ENCODE measurements at regions not wholly inside any gene's neighbourhood (a gene's known extent, or its start where the extent isn't known, plus 50 kb on each side); places are given as distances from the start of the nearest gene placed in this dataset.

GRCh38 chr2:237167934-237168333, 82.2 kb downstream of the COPS8 start:
- TF ChIP-seq CTCF (IDR thresholded peaks at IDR 0.05): no peak
- intact Hi-C loops (cut with micrococcal nuclease): no loop called here
- peaks cover 8% of the 10 kb centered on the region for H3K9me3 Mint-ChIP-seq
- H3K27ac Mint-ChIP-seq: no peak overlapping the region
- CTCF ChIA-PET: interaction anchor here (1.3 kb wide), 1 partner anchor 307 kb away, joined by 4 read pairs; no protein-coding TSS in a partner anchor
- ATAC-seq (no peak), DNase-seq (no peak)
- H3K4me1 Mint-ChIP-seq (ENCODE audit: low read depth): peaks cover 1% of the 10 kb centered on the region
- peaks cover 21% of the 10 kb centered on the region for H3K27me3 Mint-ChIP-seq
- no peaks in the 10 kb centered on the region for H3K36me3 Mint-ChIP-seq (ENCODE audit: low read depth)
- POLR2A ChIA-PET: no interaction called here
- no peak overlapping the region for H3K4me3 Mint-ChIP-seq

GRCh38 chr2:237170020-237170419, 84.3 kb downstream of the COPS8 start:
- H3K4me1 Mint-ChIP-seq (ENCODE audit: low read depth): no peaks in the 10 kb centered on the region
- CTCF ChIA-PET: no interaction called here
- POLR2A ChIA-PET: interaction anchor here (0.6 kb wide), 1 partner anchor 200 kb away, joined by 3 read pairs; no protein-coding TSS in a partner anchor
- no peak for TF ChIP-seq CTCF (IDR thresholded peaks at IDR 0.05)
- no peaks in the 10 kb centered on the region for H3K36me3 Mint-ChIP-seq (ENCODE audit: low read depth)
- H3K9me3 Mint-ChIP-seq: peaks cover 11% of the 10 kb centered on the region
- no peak overlapping the region for H3K27ac Mint-ChIP-seq
- no peak overlapping the region for H3K4me3 Mint-ChIP-seq
- no peak for ATAC-seq
- intact Hi-C loops (cut with micrococcal nuclease): no loop called here
- peaks cover 24% of the 10 kb centered on the region for H3K27me3 Mint-ChIP-seq
- no peak for DNase-seq

- Mint-ChIP-seq H3K27me3 (peaks cover 29% of the 10 kb centered on the region), H3K36me3 (ENCODE audit: low read depth) (no peaks in the 10 kb centered on the region), H3K4me1 (ENCODE audit: low read depth) (no peaks in the 10 kb centered on the region), H3K9me3 (peaks cover 11% of the 10 kb centered on the region), H3K4me3 (no peak overlapping the region), H3K27ac (no peak overlapping the region)
- no peak for TF ChIP-seq CTCF (IDR thresholded peaks at IDR 0.05)
- DNase-seq: no peak
- ChIA-PET POLR2A (no interaction called here), CTCF (no interaction called here)
- intact Hi-C loops (cut with micrococcal nuclease): no loop called here
- no peak for ATAC-seq
Observed at GRCh38 chr2:237171396-237171795, 85.7 kb downstream of the COPS8 start.

GRCh38 chr2:237171881-237172280, 86.2 kb downstream of the COPS8 start:
- no peak for ATAC-seq
- H3K4me3 Mint-ChIP-seq: no peak overlapping the region
- no peak for DNase-seq

GRCh38 chr2:237177052-237177451, 91.4 kb downstream of the COPS8 start:
- no peak for DNase-seq
- Mint-ChIP-seq H3K4me3 (no peak overlapping the region), H3K27ac (no peak overlapping the region), H3K36me3 (ENCODE audit: low read depth) (no peaks in the 10 kb centered on the region), H3K9me3 (peaks cover 3% of the 10 kb centered on the region), H3K27me3 (peaks cover 31% of the 10 kb centered on the region), H3K4me1 (ENCODE audit: low read depth) (no peaks in the 10 kb centered on the region)
- no peak for ATAC-seq
- intact Hi-C loops (cut with micrococcal nuclease): no loop called here
- ChIA-PET POLR2A (interaction anchor here (0.6 kb wide), 1 partner anchor 98 kb away, joined by 3 read pairs; no protein-coding TSS in a partner anchor), CTCF (interaction anchor here (1.0 kb wide), 1 partner anchor 335 kb away, joined by 3 read pairs; no protein-coding TSS in a partner anchor)
- no peak for TF ChIP-seq CTCF (IDR thresholded peaks at IDR 0.05)

More at GRCh38 chr2:237171881-237172280, 86.2 kb downstream of the COPS8 start:
- POLR2A ChIA-PET: no interaction called here
- TF ChIP-seq CTCF (IDR thresholded peaks at IDR 0.05): no peak
- Mint-ChIP-seq H3K9me3 (peaks cover 11% of the 10 kb centered on the region), H3K4me1 (ENCODE audit: low read depth) (no peaks in the 10 kb centered on the region), H3K27me3 (peaks cover 31% of the 10 kb centered on the region), H3K27ac (no peak overlapping the region), H3K36me3 (ENCODE audit: low read depth) (no peaks in the 10 kb centered on the region)
- CTCF ChIA-PET: no interaction called here
- intact Hi-C loops (cut with micrococcal nuclease): no loop called here

All from activated CD8-positive, alpha-beta T cell treated with anti-CD3 and anti-CD28 coated beads for 36 hours (primary cell).